GM10248 (cell line): ENCODE measurements at regions not wholly inside any gene's neighbourhood (a gene's known extent, or its start where the extent isn't known, plus 50 kb on each side); places are given as distances from the start of the nearest gene placed in this dataset.
"Not testable (repeated sequence)": the region's sequence is repeated elsewhere in the genome, so short reads cannot be mapped to it uniquely, and the experiment has no call there.

ENCODE experiments used
- CTCF ChIA-PET: fragments of 300-600 bp; sonication (Branson Sonifier 250); formaldehyde crosslinking; extraction: SDS; loops from one replicate; lab custom pipeline; 2021; ENCODE audit warnings: antibody characterized with exemption; lab: Yijun Ruan, JAX
- POLR2A ChIA-PET: fragments of 350-650 bp; sonication (Branson Sonifier 250); formaldehyde crosslinking; extraction: SDS; loops from one replicate; lab custom pipeline; 2020; ENCODE audit warnings: antibody characterized with exemption; lab: Yijun Ruan, JAX
- DNase-seq: peaks from one replicate; pipeline ENCODE4 v3.0.0; 2012; ENCODE audit errors: extremely low spot score
- CTCF ChIP-seq: IDR thresholded peaks from 2 replicates; pipeline ENCODE4 v1.5.1; 2012; ENCODE audit warnings: mild to moderate bottlenecking, low read depth; ENCODE audit errors: extremely low read depth, missing control alignments, control extremely low read depth

- no peak for TF ChIP-seq CTCF
- ChIA-PET POLR2A (no interaction called here), CTCF (no interaction called here)
- no peak for DNase-seq
These were observed 454.3 kb downstream of the PREX1 start for GRCh38 chr20:48373555-48373934.

- POLR2A ChIA-PET, DNase-seq, CTCF ChIA-PET: not testable (repeated sequence)
These were observed 454.8 kb downstream of the PREX1 start for GRCh38 chr20:48372851-48373554.

- POLR2A ChIA-PET, result no interaction called here
- CTCF ChIA-PET, result interaction anchor here (0.6 kb wide), 1 partner anchor 20 kb away, joined by 3 read pairs; no protein-coding TSS in a partner anchor
- no peak for TF ChIP-seq CTCF
- DNase-seq, result no peak
These were observed 456.6 kb downstream of the PREX1 start for GRCh38 chr20:48371211-48371610.

- not testable (repeated sequence) for DNase-seq
These were observed 459.2 kb downstream of the PREX1 start for GRCh38 chr20:48368580-48369021.

GRCh38 chr20:48367541-48368358 lies 460.0 kb downstream of the PREX1 start:
- DNase-seq, CTCF ChIA-PET, POLR2A ChIA-PET: not testable (repeated sequence)

More at GRCh38 chr20:48368580-48369021, 459.2 kb downstream of the PREX1 start:
- CTCF ChIA-PET, POLR2A ChIA-PET: not testable (repeated sequence)

- TF ChIP-seq CTCF, result no peak
- CTCF ChIA-PET, result interaction anchor here (1.4 kb wide), 1 partner anchor 23 kb away, joined by 3 read pairs; no protein-coding TSS in a partner anchor
- no peak for DNase-seq
These were observed 461.6 kb downstream of the PREX1 start for GRCh38 chr20:48366230-48366629.

GRCh38 chr20:48364688-48365421 lies 462.9 kb downstream of the PREX1 start:
- CTCF ChIA-PET, result interaction anchor here (0.7 to 2.6 kb wide), 6 partner anchors 14 to 256 kb away, joined by 3 to 10 read pairs (median 4); no protein-coding TSS in a partner anchor
- POLR2A ChIA-PET, result no interaction called here
- DNase-seq, result peak; percentile 51
- no peak for TF ChIP-seq CTCF

More at GRCh38 chr20:48366230-48366629, 461.6 kb downstream of the PREX1 start:
- POLR2A ChIA-PET, result no interaction called here

GRCh38 chr20:48364055-48364454 lies 463.7 kb downstream of the PREX1 start:
- ChIA-PET CTCF (interaction anchor here (0.7 to 2.6 kb wide), 3 partner anchors 13 to 257 kb away, joined by 3 to 10 read pairs (median 3); no protein-coding TSS in a partner anchor), POLR2A (no interaction called here)
- DNase-seq, result no peak
- no peak for TF ChIP-seq CTCF
